Activated CD4-positive, alpha-beta T cell treated with anti-CD3 and anti-CD28 coated beads, Interleukin-2, Interleukin-4, amounts not matched to agents 100 ng/mL and 50 ng/mL, durations not matched to agents 16 hours and 8 hours (primary cell): ENCODE measurements at regions not wholly inside any gene's neighbourhood (a gene's known extent, or its start where the extent isn't known, plus 50 kb on each side); places are given as distances from the start of the nearest gene placed in this dataset.
"Not testable (repeated sequence)": the region's sequence is repeated elsewhere in the genome, so short reads cannot be mapped to it uniquely, and the experiment has no call there.

ENCODE experiments used
- DNase-seq: peaks from one replicate; pipeline ENCODE4 v3.0.0-alpha.2; 2020; ENCODE audit warnings: low spot score

DNA sequence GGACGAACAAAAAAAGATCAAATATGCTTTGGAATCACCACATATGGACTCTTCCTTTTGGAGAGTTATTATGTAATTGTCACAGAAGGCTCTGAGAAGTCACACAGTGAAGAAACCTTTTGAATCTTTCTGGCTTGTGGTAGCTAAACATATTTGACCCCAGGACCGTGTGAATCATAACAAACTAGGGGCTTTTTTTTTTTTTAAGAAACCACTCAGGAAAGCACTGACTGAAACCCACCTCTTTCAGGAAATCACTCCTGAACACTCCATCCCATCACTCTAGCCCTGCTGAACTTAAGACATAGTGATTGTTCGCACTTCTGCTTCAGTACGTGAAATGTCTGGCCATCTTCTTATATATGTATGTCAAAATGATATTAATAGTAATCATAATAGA, 495.9 kb upstream of the ARID1B start:
- DNase-seq, result no peak

DNA sequence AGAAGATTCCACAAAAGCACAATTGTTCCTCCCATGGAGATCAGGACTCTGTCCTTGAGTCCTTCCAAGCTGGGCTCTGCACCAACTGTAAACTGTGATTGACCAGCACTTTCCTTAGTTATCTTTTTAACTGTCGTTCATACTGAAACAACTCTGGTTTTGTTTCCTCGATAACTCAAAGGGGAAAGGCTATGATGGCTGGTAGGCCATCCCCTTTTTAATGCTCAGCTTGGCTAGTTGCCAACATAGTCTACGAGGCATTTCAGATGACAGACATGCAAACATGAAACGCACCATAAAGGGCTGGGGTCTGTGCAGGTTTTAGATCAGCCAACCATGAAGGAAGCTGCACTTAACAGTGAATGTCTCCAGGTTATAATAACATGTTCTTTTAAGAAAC, 497.1 kb upstream of the ARID1B start:
- DNase-seq, result no peak

DNA sequence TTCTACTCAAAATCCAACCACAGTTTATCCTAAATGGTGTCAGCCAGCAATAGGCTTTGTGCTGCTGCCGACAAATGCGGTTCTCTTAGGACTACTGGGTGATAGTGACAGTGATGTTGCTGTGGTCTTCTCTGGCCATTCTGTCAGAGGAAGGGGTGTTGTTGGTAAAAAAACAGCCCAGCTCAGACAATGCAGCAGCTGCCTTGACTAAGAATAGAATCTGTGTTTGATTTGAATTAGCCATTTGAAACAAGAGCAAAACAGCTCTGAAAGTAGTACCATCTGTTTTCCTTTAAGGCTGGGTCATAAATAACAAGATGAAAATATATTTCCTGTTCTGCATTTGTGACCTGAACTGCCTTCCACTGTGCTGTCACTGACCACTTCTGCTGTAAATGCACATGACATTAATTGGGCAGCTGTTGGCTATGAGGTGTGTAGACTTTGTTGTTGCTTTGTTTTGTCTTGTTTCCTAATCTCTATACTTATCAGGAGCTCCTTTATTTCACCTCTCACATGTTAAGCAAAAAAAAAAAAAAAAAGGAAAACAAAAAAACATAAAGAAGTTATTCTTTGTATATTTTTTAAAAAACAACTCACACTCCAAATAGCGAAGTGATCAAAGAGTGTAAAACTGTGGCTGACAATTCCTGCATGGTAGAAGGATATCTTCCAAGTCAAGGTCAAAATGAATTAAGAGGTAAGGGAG, 497.8 kb upstream of the ARID1B start:
- no peak for DNase-seq

GRCh38 chr6:156273065-156273711, 504.0 kb upstream of the ARID1B start:
- DNase-seq, result no peak

- DNase-seq, result no peak
These were observed 507.3 kb upstream of the ARID1B start for GRCh38 chr6:156269751-156270369.

DNA sequence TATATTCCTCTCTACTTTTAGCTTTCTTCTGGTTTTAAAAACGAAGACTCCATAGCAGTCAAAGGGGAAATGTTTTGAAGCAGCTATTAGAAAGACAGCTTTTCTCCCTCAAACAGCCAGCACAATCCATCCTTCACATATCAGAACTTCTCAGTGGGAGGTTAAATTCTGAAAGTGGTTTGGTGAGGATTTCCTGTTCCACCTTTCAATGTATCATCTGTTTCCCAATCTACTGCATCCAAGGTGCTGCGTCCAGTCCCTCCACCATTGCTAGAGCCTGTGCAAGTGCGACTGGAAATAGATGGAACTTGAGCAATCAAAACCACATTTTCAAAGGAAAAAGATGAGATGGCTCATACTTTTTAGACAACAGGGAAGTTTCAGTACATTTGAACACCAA, 508.3 kb upstream of the ARID1B start:
- DNase-seq, result no peak

DNA sequence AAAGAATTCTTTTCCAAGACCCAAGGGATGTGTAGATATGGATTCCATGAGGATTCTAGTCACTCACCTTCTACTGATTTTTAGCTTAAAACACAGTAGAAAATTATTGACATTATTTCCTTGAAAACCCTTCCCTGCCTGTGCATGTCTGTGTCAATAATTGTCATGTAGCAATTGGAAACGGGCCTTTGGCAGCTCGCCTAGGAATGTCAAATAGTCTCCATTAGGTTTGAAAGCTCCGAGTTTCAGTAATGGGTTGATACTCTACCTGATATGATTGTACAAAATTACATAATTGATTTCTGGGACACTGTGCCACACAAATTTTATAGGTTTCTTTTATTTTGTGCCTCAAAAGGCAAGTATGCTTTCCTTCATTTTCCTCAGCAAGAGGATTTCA, 515.2 kb upstream of the ARID1B start:
- no peak for DNase-seq

DNA sequence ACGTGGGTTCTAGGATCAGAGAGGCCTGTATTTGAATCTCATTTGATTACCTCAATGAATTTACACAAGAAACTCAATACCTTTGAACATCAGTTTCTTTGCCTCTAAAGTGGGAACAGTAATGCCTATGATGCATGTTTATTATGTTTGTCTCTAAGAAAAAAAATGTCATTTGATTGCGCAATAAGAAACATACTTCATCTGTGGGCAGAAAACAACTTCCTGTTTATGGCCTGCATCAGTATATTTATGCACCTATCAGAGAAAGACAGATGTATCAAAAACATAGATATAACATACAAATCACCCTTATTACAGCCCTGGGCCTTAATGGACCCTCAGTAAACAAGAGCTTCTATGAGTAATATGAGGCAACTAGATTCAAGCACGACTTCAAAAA, 516.4 kb upstream of the ARID1B start:
- DNase-seq, result no peak

DNA sequence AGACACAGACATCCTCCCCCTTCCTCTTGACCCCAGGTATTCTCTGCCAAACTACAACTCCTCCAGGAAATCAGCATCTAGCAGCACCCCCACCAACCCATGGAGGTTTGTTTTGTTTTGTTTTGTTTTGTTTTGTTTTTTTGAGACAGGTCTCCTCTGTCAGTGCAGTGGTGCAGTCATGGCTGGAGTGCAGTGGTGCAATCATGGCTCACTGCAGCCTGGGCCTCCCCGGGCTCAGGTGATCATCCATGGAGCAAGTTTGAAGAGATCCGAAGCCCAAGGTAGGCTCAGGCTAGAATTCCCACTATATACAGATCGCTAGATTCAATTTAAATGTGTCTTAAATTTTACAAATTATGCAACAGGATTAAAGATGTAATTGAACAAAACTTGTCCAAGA, 518.2 kb upstream of the ARID1B start:
- no peak for DNase-seq

DNA sequence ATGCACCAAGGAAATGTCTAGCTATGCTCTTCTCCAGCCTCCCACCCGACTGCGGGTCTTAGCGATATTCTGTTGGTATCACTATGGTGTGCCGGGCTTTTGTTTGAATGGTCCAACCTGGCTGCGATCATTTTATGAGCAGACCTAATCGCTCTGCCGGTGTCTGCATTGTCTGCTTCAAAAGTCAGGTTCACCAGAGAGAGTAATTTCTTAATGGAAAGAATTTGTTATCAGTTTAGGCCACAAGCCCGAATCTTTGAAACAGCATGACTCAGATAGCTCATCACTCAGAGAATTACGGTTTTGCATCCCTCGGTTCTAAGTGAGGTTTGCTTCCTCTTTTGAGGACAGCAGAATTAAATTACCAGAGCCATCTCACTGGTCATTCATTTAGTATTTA, 521.0 kb upstream of the ARID1B start:
- DNase-seq, result peak; percentile 6

DNA sequence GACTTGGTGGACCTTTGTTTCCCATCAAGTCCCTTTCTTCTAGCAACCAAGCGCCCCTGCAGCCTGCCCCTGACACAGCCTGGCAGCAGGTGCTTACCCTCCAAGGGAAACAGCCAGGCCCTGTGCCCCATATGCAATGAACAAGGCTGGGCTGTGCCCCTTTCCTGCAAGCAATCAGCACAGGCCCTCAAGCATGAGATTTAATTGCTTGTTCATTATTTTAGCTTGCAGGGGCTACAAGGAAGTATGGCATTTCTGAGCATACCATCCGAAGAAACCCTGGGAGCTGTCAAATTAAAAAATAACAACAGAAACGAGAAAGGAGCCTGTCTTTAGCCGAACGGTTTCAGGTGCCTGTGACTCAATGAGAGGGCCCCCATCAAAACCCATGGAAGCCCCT, 522.9 kb upstream of the ARID1B start:
- no peak for DNase-seq

- peak; percentile 24 for DNase-seq
These were observed 526.6 kb upstream of the ARID1B start for GRCh38 chr6:156250593-156250992.

GRCh38 chr6:156242206-156242605, 535.0 kb upstream of the ARID1B start:
- no peak for DNase-seq

- no peak for DNase-seq
These were observed 546.0 kb upstream of the ARID1B start for GRCh38 chr6:156231026-156231765.

DNA sequence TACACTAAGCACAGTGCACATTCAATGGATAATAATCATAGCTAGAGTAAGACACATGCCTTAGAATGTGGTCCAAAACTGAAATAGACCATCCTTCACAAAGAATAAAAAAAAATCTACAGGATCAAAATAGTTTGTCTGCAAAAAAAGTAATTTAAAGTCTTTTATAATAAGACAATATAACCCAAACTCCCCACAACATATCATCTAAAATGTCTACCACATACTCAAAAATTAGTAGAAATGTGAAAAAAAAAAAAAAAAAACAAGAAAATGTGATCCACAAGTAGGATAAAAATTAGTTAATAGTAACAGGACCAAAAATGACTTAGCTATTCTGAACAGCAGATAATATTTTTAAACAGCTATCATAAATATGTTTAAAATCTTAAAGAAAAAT, 557.2 kb upstream of the ARID1B start:
- DNase-seq, result no peak

DNA sequence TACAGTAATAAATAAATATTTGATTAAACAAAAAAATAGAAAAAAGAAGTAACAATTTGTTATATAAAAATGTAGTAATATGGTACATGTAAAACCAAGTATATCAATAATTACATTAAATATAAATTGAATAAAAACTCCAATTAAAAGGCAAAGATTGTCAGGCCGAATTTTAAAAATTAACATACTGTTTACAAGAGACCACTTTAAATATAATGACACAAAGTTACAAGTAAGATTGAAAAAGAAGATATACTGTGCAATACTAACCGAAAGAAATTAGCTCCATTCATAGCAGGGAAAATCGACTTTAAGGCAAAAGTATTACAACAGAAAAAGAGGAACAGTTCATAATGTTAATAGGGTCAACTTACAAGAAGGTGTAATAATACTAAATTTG, 571.5 kb upstream of the ARID1B start:
- no peak for DNase-seq

GRCh38 chr6:156199182-156199581, 578.0 kb upstream of the ARID1B start:
- no peak for DNase-seq

GRCh38 chr6:156197513-156197912, 579.7 kb upstream of the ARID1B start:
- DNase-seq, result peak; percentile 37

- no peak for DNase-seq
These were observed 582.2 kb upstream of the ARID1B start for GRCh38 chr6:156194981-156195380.

GRCh38 chr6:156193381-156193780, 583.8 kb upstream of the ARID1B start:
- no peak for DNase-seq

GRCh38 chr6:156191895-156192294, 585.3 kb upstream of the ARID1B start:
- peak; percentile 66 for DNase-seq

DNA sequence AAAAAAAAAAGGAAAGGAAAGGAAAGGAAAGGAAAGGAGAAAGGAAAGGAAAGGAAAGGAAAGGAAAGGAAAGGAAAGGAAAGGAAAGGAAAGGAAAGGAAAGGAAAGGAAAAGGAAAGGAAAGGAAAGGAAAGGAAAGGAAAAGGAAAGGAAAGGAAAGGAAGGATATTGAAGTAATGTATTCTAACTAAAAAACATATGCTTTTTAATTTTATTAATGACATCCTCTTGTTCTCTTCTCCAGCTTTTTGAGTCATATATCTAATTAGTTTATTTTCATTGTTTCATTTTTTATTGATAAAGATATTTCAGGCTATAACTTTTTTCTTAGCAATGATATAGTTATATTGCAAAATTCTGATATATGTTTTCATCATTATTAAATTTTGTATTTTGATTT, 585.8 kb upstream of the ARID1B start:
- DNase-seq, result not testable (repeated sequence)

DNA sequence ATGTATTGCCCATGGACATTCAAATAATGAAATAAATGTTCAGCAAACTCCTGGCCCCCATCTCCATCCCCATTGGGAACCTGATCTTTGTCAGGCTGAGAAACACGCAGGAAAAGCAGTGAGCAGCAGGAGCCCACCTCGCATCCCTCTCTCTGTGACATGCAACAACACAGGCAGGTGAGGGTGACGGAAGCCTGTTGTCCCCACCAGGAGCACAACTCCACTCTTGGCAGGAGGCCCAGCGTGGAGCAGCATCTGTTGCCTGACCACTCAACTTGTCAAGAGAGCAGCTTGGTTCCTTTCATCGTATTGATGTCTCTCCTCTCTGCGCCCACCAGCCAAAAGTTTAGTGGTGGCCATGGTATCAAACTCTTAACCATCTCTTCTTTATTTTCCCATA, 586.9 kb upstream of the ARID1B start:
- DNase-seq, result no peak
